PC-9 (cell line): ENCODE measurements at regions not wholly inside any gene's neighbourhood (a gene's known extent, or its start where the extent isn't known, plus 50 kb on each side); places are given as distances from the start of the nearest gene placed in this dataset.

Experiments
- CTCF ChIP-seq: fragments of 200-600 bp; sonication (generic); conservative IDR thresholded peaks from 2 replicates; pipeline ENCODE4 v1.6.1; 2017; ENCODE audit warnings: mixed run types, antibody characterized with exemption, mild to moderate bottlenecking, moderate library complexity
- EZH2 ChIP-seq: fragments of 200-600 bp; sonication (generic); IDR thresholded peaks from 2 replicates; pipeline ENCODE4 v1.8.0; 2017; ENCODE audit warnings: antibody characterized with exemption, low read depth

GRCh38 chr14:81868172-81868571 lies 334.5 kb upstream of the SEL1L start:
- TF ChIP-seq CTCF, result no peak
- TF ChIP-seq EZH2, result no peak
